ENCODE measurements at regions not wholly inside any gene's neighbourhood (a gene's known extent, or its start where the extent isn't known, plus 50 kb on each side); places are given as distances from the start of the nearest gene placed in this dataset.

DNA sequence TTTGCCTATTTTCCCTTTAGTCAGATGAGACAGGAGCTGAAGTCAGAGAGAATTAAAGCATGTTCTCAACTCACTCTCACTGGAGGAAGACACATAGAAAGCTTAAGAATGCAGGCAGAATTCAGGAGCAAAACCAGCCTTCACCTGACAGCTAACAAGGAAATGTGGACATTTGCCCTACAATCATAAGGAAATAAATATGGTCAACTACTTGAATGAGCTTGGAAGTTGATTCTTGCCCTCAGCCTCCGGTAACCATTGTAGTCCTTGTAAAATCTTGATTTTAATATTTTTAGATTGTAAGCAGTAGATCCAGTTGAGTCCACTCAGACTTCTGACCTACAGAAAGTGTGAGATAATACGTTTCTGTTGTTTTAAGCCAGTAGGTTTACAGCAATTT lies 752.5 kb upstream of the ZWINT start:
- no peak for DNase-seq (ENCODE audit: low read depth)
- no peak overlapping the region for H3K4me3 ChIP-seq (ENCODE audit: low read depth, low read length)
- TF ChIP-seq, protein P1, sequence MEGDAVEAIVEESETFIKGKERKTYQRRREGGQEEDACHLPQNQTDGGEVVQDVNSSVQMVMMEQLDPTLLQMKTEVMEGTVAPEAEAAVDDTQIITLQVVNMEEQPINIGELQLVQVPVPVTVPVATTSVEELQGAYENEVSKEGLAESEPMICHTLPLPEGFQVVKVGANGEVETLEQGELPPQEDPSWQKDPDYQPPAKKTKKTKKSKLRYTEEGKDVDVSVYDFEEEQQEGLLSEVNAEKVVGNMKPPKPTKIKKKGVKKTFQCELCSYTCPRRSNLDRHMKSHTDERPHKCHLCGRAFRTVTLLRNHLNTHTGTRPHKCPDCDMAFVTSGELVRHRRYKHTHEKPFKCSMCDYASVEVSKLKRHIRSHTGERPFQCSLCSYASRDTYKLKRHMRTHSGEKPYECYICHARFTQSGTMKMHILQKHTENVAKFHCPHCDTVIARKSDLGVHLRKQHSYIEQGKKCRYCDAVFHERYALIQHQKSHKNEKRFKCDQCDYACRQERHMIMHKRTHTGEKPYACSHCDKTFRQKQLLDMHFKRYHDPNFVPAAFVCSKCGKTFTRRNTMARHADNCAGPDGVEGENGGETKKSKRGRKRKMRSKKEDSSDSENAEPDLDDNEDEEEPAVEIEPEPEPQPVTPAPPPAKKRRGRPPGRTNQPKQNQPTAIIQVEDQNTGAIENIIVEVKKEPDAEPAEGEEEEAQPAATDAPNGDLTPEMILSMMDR (IDR thresholded peaks at IDR 0.05; ENCODE audit: insufficient read depth, low read length), result no peak

- H3K4me3 ChIP-seq (ENCODE audit: low read depth, low read length), result no peak overlapping the region
- TF ChIP-seq, protein P1 (IDR thresholded peaks at IDR 0.05; ENCODE audit: insufficient read depth, low read length), result no peak
- DNase-seq (ENCODE audit: low read depth), result no peak
Measured at GRCh38 chr10:57102236-57102635, 741.2 kb upstream of the ZWINT start.

DNA sequence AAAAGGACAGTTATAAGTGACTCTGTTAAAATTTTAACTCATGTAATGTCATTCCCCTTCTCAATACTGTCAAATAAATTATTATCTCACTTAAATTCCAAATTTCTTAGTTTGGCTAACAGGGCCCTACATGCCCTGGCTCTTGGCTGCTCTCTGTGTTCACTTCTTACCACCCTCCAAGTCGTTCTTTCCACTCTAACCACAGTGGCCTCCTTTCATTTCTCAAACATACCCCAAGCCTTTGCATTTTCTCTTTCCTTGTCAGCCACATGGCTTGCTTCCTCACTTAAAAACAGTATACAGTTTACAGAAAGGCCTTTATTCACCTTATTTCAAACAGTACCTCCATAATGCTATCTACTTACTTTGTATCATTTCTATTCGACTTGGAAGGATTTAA lies 737.1 kb upstream of the ZWINT start:
- H3K4me3 ChIP-seq (ENCODE audit: low read depth, low read length), result no peak overlapping the region
- DNase-seq (ENCODE audit: low read depth), result no peak
- TF ChIP-seq, protein P1 (IDR thresholded peaks at IDR 0.05; ENCODE audit: insufficient read depth, low read length), result no peak

DNA sequence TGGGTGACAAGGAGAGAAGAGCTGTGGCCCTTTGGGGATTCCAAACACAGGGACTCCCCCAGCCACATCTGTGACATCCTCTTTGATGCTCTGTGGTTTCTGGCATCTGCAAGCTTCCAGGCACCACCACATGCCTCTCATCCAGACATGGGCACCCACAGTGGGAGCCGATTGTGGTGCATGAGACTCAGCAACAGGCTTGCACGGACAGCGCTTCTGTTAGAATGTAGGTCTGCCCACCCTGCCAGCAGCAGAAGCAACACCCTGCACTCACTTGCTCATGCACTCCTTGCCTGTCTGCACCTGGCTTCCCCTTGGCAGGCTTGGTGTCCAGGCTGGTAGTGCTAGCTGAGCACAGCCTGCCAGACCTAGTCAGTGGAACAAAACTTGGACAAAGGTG lies 735.0 kb upstream of the ZWINT start:
- TF ChIP-seq, protein P1 (IDR thresholded peaks at IDR 0.05; ENCODE audit: insufficient read depth, low read length), result no peak
- no peak for DNase-seq (ENCODE audit: low read depth)
- no peak overlapping the region for H3K4me3 ChIP-seq (ENCODE audit: low read depth, low read length)

- H3K4me3 ChIP-seq (ENCODE audit: low read depth, low read length), result no peak overlapping the region
- no peak for DNase-seq (ENCODE audit: low read depth)
- TF ChIP-seq, protein P1 (IDR thresholded peaks at IDR 0.05; ENCODE audit: insufficient read depth, low read length), result no peak
Measured at GRCh38 chr10:57094965-57095364, 733.9 kb upstream of the ZWINT start.

DNA sequence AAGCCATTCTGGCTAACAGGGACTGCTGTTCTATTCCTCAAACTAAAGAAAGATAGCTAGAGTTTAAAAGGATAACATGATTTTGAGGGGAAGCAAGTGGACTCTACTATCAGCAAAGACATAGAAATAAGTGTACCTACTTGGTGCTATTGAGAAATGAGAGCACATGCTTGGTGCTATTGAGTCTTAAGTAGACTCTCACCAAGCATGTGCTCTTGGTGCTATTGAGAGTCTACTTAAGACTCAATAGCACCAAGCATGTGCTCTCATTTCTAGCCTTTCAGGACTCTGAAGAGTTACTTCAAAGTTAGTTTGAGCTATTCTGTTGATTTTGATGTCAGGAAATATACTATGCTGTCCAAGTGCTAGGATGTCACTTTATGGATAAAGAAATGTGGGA lies 733.0 kb upstream of the ZWINT start:
- DNase-seq (ENCODE audit: low read depth), result no peak
- TF ChIP-seq, protein P1 (IDR thresholded peaks at IDR 0.05; ENCODE audit: insufficient read depth, low read length), result no peak
- no peak overlapping the region for H3K4me3 ChIP-seq (ENCODE audit: low read depth, low read length)

DNA sequence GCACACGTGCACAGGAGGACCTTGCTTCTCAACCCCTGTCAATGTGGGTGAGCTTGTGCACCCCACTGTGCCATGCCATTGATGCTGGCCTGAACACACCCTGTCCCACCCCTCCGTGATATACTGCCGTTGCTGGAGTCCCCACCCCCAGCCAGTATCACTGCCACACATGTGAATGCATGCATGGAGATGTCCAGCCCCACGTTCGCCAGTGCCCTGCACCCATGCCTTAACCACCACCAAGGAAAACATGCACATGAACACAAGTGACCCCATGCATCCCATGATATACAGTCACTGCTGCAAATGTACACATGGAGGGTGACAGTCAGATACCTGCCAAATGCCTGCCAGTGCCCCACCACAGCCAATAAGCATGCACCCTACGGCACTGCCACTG lies 692.5 kb upstream of the ZWINT start:
- TF ChIP-seq, protein P1 (IDR thresholded peaks at IDR 0.05; ENCODE audit: insufficient read depth, low read length), result no peak
- H3K4me3 ChIP-seq (ENCODE audit: low read depth, low read length), result no peak overlapping the region
- DNase-seq (ENCODE audit: low read depth), result no peak

Data from fibroblast of the aortic adventitia (primary cell).